CD4-positive, alpha-beta memory T cell (primary cell): ENCODE measurements at regions not wholly inside any gene's neighbourhood (a gene's known extent, or its start where the extent isn't known, plus 50 kb on each side); places are given as distances from the start of the nearest gene placed in this dataset.
A peak's percentile ranks its signal among the peaks of the same experiment; 100 is the strongest.

Source experiments
- CTCF ChIA-PET: fragments of 350-600 bp; sonication (Branson Sonifier 250); formaldehyde crosslinking; loops from one replicate; lab custom pipeline; 2021; ENCODE audit warnings: inconsistent platforms; ENCODE audit not compliant: partially characterized antibody; lab: Charles Lee
- POLR2A ChIA-PET: fragments of 350-600 bp; sonication (Branson Sonifier 250); formaldehyde crosslinking; loops from one replicate; lab custom pipeline; 2021; ENCODE audit not compliant: partially characterized antibody; lab: Charles Lee
- DNase-seq, 5 donors: peaks; one replicate each; pipeline versions ENCODE4 v3.0.0 to v3.0.0-alpha.2; 2020 to 2022; ENCODE audit warnings: mixed read lengths in 1 of 5
- H3K27ac ChIP-seq: one replicate; pipeline ENCODE4 v1.7.0; 2013; ENCODE audit warnings: low read depth, low read length
- H3K27me3 ChIP-seq: 2 replicates; pipeline ENCODE4 v1.7.0; 2013; ENCODE audit warnings: mild to moderate bottlenecking, low read length, moderate library complexity; ENCODE audit not compliant: insufficient read depth
- H3K36me3 ChIP-seq: 2 replicates; pipeline ENCODE4 v1.7.0; 2013; ENCODE audit warnings: mild to moderate bottlenecking, low read length, moderate library complexity; ENCODE audit not compliant: insufficient read depth
- H3K4me1 ChIP-seq: 2 replicates; pipeline ENCODE4 v1.7.0; 2013; ENCODE audit warnings: mild to moderate bottlenecking, low read length, moderate library complexity; ENCODE audit not compliant: insufficient read depth
- H3K4me3 ChIP-seq, 2 donors: one replicate each; pipeline ENCODE4 v1.7.0; 2013; ENCODE audit warnings: low read length in 2 of 2, mild to moderate bottlenecking in 1 of 2
- H3K9me3 ChIP-seq, 2 donors: one replicate each; pipeline ENCODE4 v1.7.0; 2013; ENCODE audit warnings: low read length in 2 of 2, control low read depth in 1 of 2; ENCODE audit not compliant: control insufficient read depth in 1 of 2
- H3K27ac Mint-ChIP-seq, 7 donors: one replicate each; pipeline ENCODE4 v1.8.0; 2020 to 2021; ENCODE audit warnings: mixed read lengths in 7 of 7, mild to moderate bottlenecking in 6 of 7, inconsistent platforms in 3 of 7, moderate library complexity in 3 of 7
- H3K27me3 Mint-ChIP-seq, 2 donors: one replicate each; pipeline ENCODE4 v1.8.0; 2020 to 2021; ENCODE audit warnings: mixed read lengths in 2 of 2
- H3K36me3 Mint-ChIP-seq, 2 donors: one replicate each; pipeline ENCODE4 v1.8.0; 2020 to 2021; ENCODE audit warnings: mixed read lengths in 2 of 2, inconsistent platforms in 1 of 2, mild to moderate bottlenecking in 1 of 2
- H3K4me1 Mint-ChIP-seq, 4 donors: one replicate each; pipeline ENCODE4 v1.8.0; 2020 to 2021; ENCODE audit warnings: mixed read lengths in 4 of 4, mild to moderate bottlenecking in 1 of 4
- H3K4me3 Mint-ChIP-seq, 8 donors: one replicate each; pipeline ENCODE4 v1.8.0; 2020 to 2021; ENCODE audit warnings: mixed read lengths in 8 of 8, mild to moderate bottlenecking in 7 of 8, moderate library complexity in 6 of 8, inconsistent platforms in 3 of 8
- H3K9me3 Mint-ChIP-seq, 8 donors: one replicate each; pipeline ENCODE4 v1.8.0; 2020 to 2021; ENCODE audit warnings: mixed read lengths in 8 of 8, mild to moderate bottlenecking in 5 of 8, inconsistent platforms in 3 of 8, moderate library complexity in 1 of 8
- intact Hi-C: fragments of 100-400 bp; cut with micrococcal nuclease; formaldehyde crosslinking; loops from one replicate; pipeline ENCODE4 v1.15.1; 2023

- CTCF ChIA-PET = interaction anchor here (0.6 to 1.3 kb wide), 2 partner anchors 104 to 260 kb away, joined by 3 to 4 read pairs; no protein-coding TSS in a partner anchor
- no peaks in the 10 kb centered on the region for H3K9me3 ChIP-seq
- DNase-seq = no peak
- H3K4me1 ChIP-seq = no peaks in the 10 kb centered on the region
- no peaks in the 10 kb centered on the region for H3K27me3 Mint-ChIP-seq
- H3K9me3 Mint-ChIP-seq = peaks cover 0 to 7% (median 3%) of the 10 kb centered on the region in 8 donors
- H3K27ac ChIP-seq = no peak overlapping the region
- no peaks in the 10 kb centered on the region for H3K36me3 ChIP-seq
- intact Hi-C loops = no loop called here
- POLR2A ChIA-PET = no interaction called here
- H3K36me3 Mint-ChIP-seq = no peaks in the 10 kb centered on the region
- no peaks in the 10 kb centered on the region for H3K27me3 ChIP-seq
- H3K4me3 ChIP-seq = no peak overlapping the region
- no peak overlapping the region for H3K4me3 Mint-ChIP-seq
- peaks cover 0 to 3% (median 0%) of the 10 kb centered on the region in 4 donors for H3K4me1 Mint-ChIP-seq
- H3K27ac Mint-ChIP-seq = no peak overlapping the region
Measured at GRCh38 chr6:130296854-130297253, 69.0 kb upstream of the TMEM200A start.

GRCh38 chr6:130293800-130294199 is 71.0 kb upstream of the SAMD3 start:
- H3K27ac Mint-ChIP-seq = no peak overlapping the region
- DNase-seq = peak in 4 of 5 donors; percentile 35 to 45 (median 38)
- H3K4me3 Mint-ChIP-seq = no peak overlapping the region
- H3K9me3 ChIP-seq = no peaks in the 10 kb centered on the region
- peaks cover 0 to 3% (median 0%) of the 10 kb centered on the region in 4 donors for H3K4me1 Mint-ChIP-seq
- H3K9me3 Mint-ChIP-seq = peaks cover 0 to 5% (median 0%) of the 10 kb centered on the region in 8 donors
- no peak overlapping the region for H3K4me3 ChIP-seq
- H3K4me1 ChIP-seq = no peaks in the 10 kb centered on the region
- no peaks in the 10 kb centered on the region for H3K27me3 Mint-ChIP-seq
- no peaks in the 10 kb centered on the region for H3K36me3 ChIP-seq
- H3K27me3 ChIP-seq = no peaks in the 10 kb centered on the region
- H3K36me3 Mint-ChIP-seq = no peaks in the 10 kb centered on the region
- POLR2A ChIA-PET = no interaction called here
- intact Hi-C loops = loop anchor here (1.0 kb wide), 2 partner anchors 550 to 579 kb away; no protein-coding TSS in a partner anchor
- H3K27ac ChIP-seq = no peak overlapping the region
- CTCF ChIA-PET = interaction anchor here (0.7 to 2.3 kb wide), 16 partner anchors 12 to 578 kb away, joined by 3 to 11 read pairs (median 3); partner anchors contain the start of gene SAMD3

- CTCF ChIA-PET = no interaction called here
- H3K27ac Mint-ChIP-seq = no peak overlapping the region
- H3K36me3 Mint-ChIP-seq = no peaks in the 10 kb centered on the region
- H3K36me3 ChIP-seq = no peaks in the 10 kb centered on the region
- no peak for DNase-seq
- H3K27me3 Mint-ChIP-seq = no peaks in the 10 kb centered on the region
- H3K4me3 Mint-ChIP-seq = no peak overlapping the region
- H3K27me3 ChIP-seq = no peaks in the 10 kb centered on the region
- H3K9me3 Mint-ChIP-seq = no peaks in the 10 kb centered on the region
- H3K9me3 ChIP-seq = no peaks in the 10 kb centered on the region
- H3K4me3 ChIP-seq = no peak overlapping the region
- H3K4me1 Mint-ChIP-seq = no peaks in the 10 kb centered on the region
- no peaks in the 10 kb centered on the region for H3K4me1 ChIP-seq
- H3K27ac ChIP-seq = no peak overlapping the region
- POLR2A ChIA-PET = no interaction called here
- intact Hi-C loops = loop anchor here (10.0 kb wide), 1 partner anchor 393 kb away; no protein-coding TSS in a partner anchor
Measured at GRCh38 chr6:130288065-130288464, 65.3 kb upstream of the SAMD3 start.

GRCh38 chr6:130282234-130282995 is 59.7 kb upstream of the SAMD3 start:
- ChIA-PET POLR2A (interaction anchor here (0.6 to 1.2 kb wide), 5 partner anchors 59 to 196 kb away, joined by 3 to 8 read pairs (median 3); partner anchors contain the start of gene SAMD3), CTCF (interaction anchor here (0.6 to 3.6 kb wide), 42 partner anchors 8 to 563 kb away, joined by 3 to 33 read pairs (median 5); partner anchors contain the start of gene SAMD3)
- peak overlapping the region in 4 of 7 donors; percentile 5 to 84 (median 25) for H3K27ac Mint-ChIP-seq
- DNase-seq = peak in 4 of 5 donors; percentile 38 to 49 (median 47)
- Histone ChIP-seq H3K36me3 (no peaks in the 10 kb centered on the region), H3K9me3 (no peaks in the 10 kb centered on the region), H3K4me1 (no peaks in the 10 kb centered on the region), H3K4me3 (no peak overlapping the region), H3K27ac (no peak overlapping the region), H3K27me3 (no peaks in the 10 kb centered on the region)
- H3K4me1 Mint-ChIP-seq = peaks cover 6 to 17% (median 10%) of the 10 kb centered on the region in 4 donors
- peaks cover under 1 to 6% of the 10 kb centered on the region in 2 donors for H3K36me3 Mint-ChIP-seq
- H3K4me3 Mint-ChIP-seq = no peak overlapping the region
- no peaks in the 10 kb centered on the region for H3K27me3 Mint-ChIP-seq
- H3K9me3 Mint-ChIP-seq = peaks cover 0 to 8% (median 2%) of the 10 kb centered on the region in 8 donors
- intact Hi-C loops = loop anchor here (1.0 to 10.0 kb wide), 7 partner anchors 59 to 388 kb away; no protein-coding TSS in a partner anchor

GRCh38 chr6:130276507-130276906 is 53.8 kb upstream of the SAMD3 start:
- Mint-ChIP-seq H3K4me3 (no peak overlapping the region), H3K27me3 (no peaks in the 10 kb centered on the region), H3K27ac (no peak overlapping the region), H3K36me3 (peaks cover 15 to 37% of the 10 kb centered on the region in 2 donors), H3K9me3 (peaks cover 3 to 53% (median 46%) of the 10 kb centered on the region in 8 donors), H3K4me1 (peaks cover 0 to 8% (median 3%) of the 10 kb centered on the region in 4 donors)
- H3K9me3 ChIP-seq = peaks cover 0 to 10% of the 10 kb centered on the region in 2 donors
- CTCF ChIA-PET = interaction anchor here (1.1 kb wide), 1 partner anchor 52 kb away, joined by 3 read pairs; no protein-coding TSS in a partner anchor
- H3K27me3 ChIP-seq = no peaks in the 10 kb centered on the region
- no peaks in the 10 kb centered on the region for H3K4me1 ChIP-seq
- no peak overlapping the region for H3K4me3 ChIP-seq
- POLR2A ChIA-PET = no interaction called here
- no peaks in the 10 kb centered on the region for H3K36me3 ChIP-seq
- intact Hi-C loops = no loop called here
- no peak overlapping the region for H3K27ac ChIP-seq
- DNase-seq = no peak

- Mint-ChIP-seq H3K36me3 (peaks cover 15 to 37% of the 10 kb centered on the region in 2 donors), H3K4me3 (no peak overlapping the region), H3K4me1 (no peaks in the 10 kb centered on the region), H3K27ac (no peak overlapping the region), H3K27me3 (no peaks in the 10 kb centered on the region), H3K9me3 (peaks cover 3 to 60% (median 47%) of the 10 kb centered on the region in 8 donors)
- POLR2A ChIA-PET = no interaction called here
- CTCF ChIA-PET = no interaction called here
- Histone ChIP-seq H3K4me3 (no peak overlapping the region), H3K9me3 (peaks cover 0 to 10% of the 10 kb centered on the region in 2 donors), H3K36me3 (no peaks in the 10 kb centered on the region), H3K27me3 (no peaks in the 10 kb centered on the region), H3K4me1 (no peaks in the 10 kb centered on the region), H3K27ac (no peak overlapping the region)
- no peak for DNase-seq
- intact Hi-C loops = no loop called here
Measured at GRCh38 chr6:130274007-130274406, 51.3 kb upstream of the SAMD3 start.
